OCI-LY1 (cell line): ENCODE measurements at regions not wholly inside any gene's neighbourhood (a gene's known extent, or its start where the extent isn't known, plus 50 kb on each side); places are given as distances from the start of the nearest gene placed in this dataset.

Source experiments
- H2AFZ ChIP-seq: fragments of 200-600 bp; sonication (generic), shearing (Covaris generic); 2 replicates; pipeline ENCODE4 v1.6.0; 2014; ENCODE audit warnings: antibody characterized with exemption, mild to moderate bottlenecking, low read length
- H3F3A ChIP-seq: fragments of 200-600 bp; sonication (generic), shearing (Covaris generic); 2 replicates; pipeline ENCODE4 v1.6.0; 2014; ENCODE audit warnings: mild to moderate bottlenecking, antibody characterized with exemption, low read length, moderate library complexity; ENCODE audit not compliant: insufficient read depth
- H3K27ac ChIP-seq: fragments of 200-600 bp; sonication (generic); 2 replicates; pipeline ENCODE4 v1.5.1; 2014; ENCODE audit warnings: low read length, mixed run types, mild to moderate bottlenecking, low read depth; ENCODE audit not compliant: poor library complexity, severe bottlenecking
- H3K27me3 ChIP-seq: fragments of 200-600 bp; sonication (generic); 2 replicates; pipeline ENCODE4 v1.6.0; 2014; ENCODE audit warnings: antibody characterized with exemption, mild to moderate bottlenecking, low read length, moderate library complexity; ENCODE audit not compliant: insufficient read depth
- H3K36me3 ChIP-seq: fragments of 200-600 bp; sonication (generic); 2 replicates; pipeline ENCODE4 v1.6.1; 2014; ENCODE audit warnings: mild to moderate bottlenecking, antibody characterized with exemption, low read length, moderate library complexity, mixed read lengths; ENCODE audit not compliant: insufficient read depth
- H3K4me1 ChIP-seq: fragments of 200-600 bp; sonication (generic); 2 replicates; pipeline ENCODE4 v1.5.1; 2014; ENCODE audit warnings: mild to moderate bottlenecking, low read length, moderate library complexity; ENCODE audit not compliant: insufficient read depth, severe bottlenecking
- H3K4me2 ChIP-seq: fragments of 200-600 bp; sonication (generic), shearing (Covaris generic); 2 replicates; pipeline ENCODE4 v1.6.1; 2014; ENCODE audit warnings: low read length
- H3K4me3 ChIP-seq: fragments of 200-600 bp; sonication (generic); 2 replicates; pipeline ENCODE4 v1.5.1; 2014; ENCODE audit warnings: low read length, low read depth, mild to moderate bottlenecking, mixed read lengths; ENCODE audit not compliant: poor library complexity, severe bottlenecking
- H3K79me2 ChIP-seq: fragments of 200-600 bp; shearing (Covaris generic); 2 replicates; pipeline ENCODE4 v1.6.1; 2016; ENCODE audit warnings: mixed run types, low read length, mixed read lengths; ENCODE audit not compliant: insufficient read depth
- H3K9ac ChIP-seq: fragments of 200-600 bp; sonication (generic), shearing (Covaris generic); 2 replicates; pipeline ENCODE4 v1.6.1; 2014; ENCODE audit warnings: mild to moderate bottlenecking, low read length, mixed read lengths
- H3K9me2 ChIP-seq: fragments of 200-600 bp; sonication (generic), shearing (Covaris generic); 2 replicates; pipeline ENCODE4 v1.6.1; 2014; ENCODE audit warnings: low read depth, mild to moderate bottlenecking, low read length, mixed read lengths
- H3K9me3 ChIP-seq: fragments of 200-600 bp; shearing (Covaris generic); 2 replicates; pipeline ENCODE4 v1.6.1; 2014; ENCODE audit warnings: low read length, mixed read lengths
- H4K20me1 ChIP-seq: fragments of 200-600 bp; sonication (generic), shearing (Covaris generic); 2 replicates; pipeline ENCODE4 v1.6.0; 2016; ENCODE audit warnings: mild to moderate bottlenecking, low read length; ENCODE audit not compliant: insufficient read depth
- EZH2 ChIP-seq: fragments of 200-600 bp; sonication (generic), shearing (Covaris generic); IDR thresholded peaks from 2 replicates; pipeline ENCODE4 v1.8.0; 2017; ENCODE audit warnings: borderline replicate concordance, mixed run types, mild to moderate bottlenecking, antibody characterized with exemption, low read length, moderate library complexity, mixed read lengths
- TF ChIP-seq, protein P1 (sequence below): fragments of 200-600 bp; sonication (generic), shearing (Covaris generic); IDR thresholded peaks from 2 replicates; pipeline ENCODE4 v1.5.1; 2017; ENCODE audit warnings: mild to moderate bottlenecking, antibody characterized with exemption, low read length, moderate library complexity, mixed read lengths

- Histone ChIP-seq H3K9ac (no peak overlapping the region), H3K27me3 (no peaks in the 10 kb centered on the region), H3K4me3 (no peak overlapping the region), H3K27ac (no peak overlapping the region), H3K9me2 (no peaks in the 10 kb centered on the region), H2AFZ (no peak overlapping the region), H3K79me2 (no peaks in the 10 kb centered on the region), H3F3A (no peaks in the 10 kb centered on the region), H3K4me1 (no peaks in the 10 kb centered on the region), H3K36me3 (no peaks in the 10 kb centered on the region), H3K4me2 (no peak overlapping the region), H3K9me3 (no peaks in the 10 kb centered on the region), H4K20me1 (no peaks in the 10 kb centered on the region)
- TF ChIP-seq, protein P1, sequence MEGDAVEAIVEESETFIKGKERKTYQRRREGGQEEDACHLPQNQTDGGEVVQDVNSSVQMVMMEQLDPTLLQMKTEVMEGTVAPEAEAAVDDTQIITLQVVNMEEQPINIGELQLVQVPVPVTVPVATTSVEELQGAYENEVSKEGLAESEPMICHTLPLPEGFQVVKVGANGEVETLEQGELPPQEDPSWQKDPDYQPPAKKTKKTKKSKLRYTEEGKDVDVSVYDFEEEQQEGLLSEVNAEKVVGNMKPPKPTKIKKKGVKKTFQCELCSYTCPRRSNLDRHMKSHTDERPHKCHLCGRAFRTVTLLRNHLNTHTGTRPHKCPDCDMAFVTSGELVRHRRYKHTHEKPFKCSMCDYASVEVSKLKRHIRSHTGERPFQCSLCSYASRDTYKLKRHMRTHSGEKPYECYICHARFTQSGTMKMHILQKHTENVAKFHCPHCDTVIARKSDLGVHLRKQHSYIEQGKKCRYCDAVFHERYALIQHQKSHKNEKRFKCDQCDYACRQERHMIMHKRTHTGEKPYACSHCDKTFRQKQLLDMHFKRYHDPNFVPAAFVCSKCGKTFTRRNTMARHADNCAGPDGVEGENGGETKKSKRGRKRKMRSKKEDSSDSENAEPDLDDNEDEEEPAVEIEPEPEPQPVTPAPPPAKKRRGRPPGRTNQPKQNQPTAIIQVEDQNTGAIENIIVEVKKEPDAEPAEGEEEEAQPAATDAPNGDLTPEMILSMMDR = no peak
- TF ChIP-seq EZH2 = no peak
These were observed 572.7 kb upstream of the CDH5 start for GRCh38 chr16:65793781-65794180.

- H4K20me1 ChIP-seq = no peaks in the 10 kb centered on the region
- no peak overlapping the region for H3K4me3 ChIP-seq
- no peak overlapping the region for H3K4me2 ChIP-seq
- H3K9me3 ChIP-seq = no peaks in the 10 kb centered on the region
- H3K27me3 ChIP-seq = no peaks in the 10 kb centered on the region
- no peak overlapping the region for H2AFZ ChIP-seq
- H3K9me2 ChIP-seq = no peaks in the 10 kb centered on the region
- no peaks in the 10 kb centered on the region for H3K79me2 ChIP-seq
- H3K27ac ChIP-seq = no peak overlapping the region
- H3K4me1 ChIP-seq = no peaks in the 10 kb centered on the region
- no peak for TF ChIP-seq EZH2
- TF ChIP-seq, protein P1 = no peak
- no peak overlapping the region for H3K9ac ChIP-seq
- H3K36me3 ChIP-seq = no peaks in the 10 kb centered on the region
- H3F3A ChIP-seq = no peaks in the 10 kb centered on the region
These were observed 575.7 kb upstream of the CDH5 start for GRCh38 chr16:65790768-65791167.

DNA sequence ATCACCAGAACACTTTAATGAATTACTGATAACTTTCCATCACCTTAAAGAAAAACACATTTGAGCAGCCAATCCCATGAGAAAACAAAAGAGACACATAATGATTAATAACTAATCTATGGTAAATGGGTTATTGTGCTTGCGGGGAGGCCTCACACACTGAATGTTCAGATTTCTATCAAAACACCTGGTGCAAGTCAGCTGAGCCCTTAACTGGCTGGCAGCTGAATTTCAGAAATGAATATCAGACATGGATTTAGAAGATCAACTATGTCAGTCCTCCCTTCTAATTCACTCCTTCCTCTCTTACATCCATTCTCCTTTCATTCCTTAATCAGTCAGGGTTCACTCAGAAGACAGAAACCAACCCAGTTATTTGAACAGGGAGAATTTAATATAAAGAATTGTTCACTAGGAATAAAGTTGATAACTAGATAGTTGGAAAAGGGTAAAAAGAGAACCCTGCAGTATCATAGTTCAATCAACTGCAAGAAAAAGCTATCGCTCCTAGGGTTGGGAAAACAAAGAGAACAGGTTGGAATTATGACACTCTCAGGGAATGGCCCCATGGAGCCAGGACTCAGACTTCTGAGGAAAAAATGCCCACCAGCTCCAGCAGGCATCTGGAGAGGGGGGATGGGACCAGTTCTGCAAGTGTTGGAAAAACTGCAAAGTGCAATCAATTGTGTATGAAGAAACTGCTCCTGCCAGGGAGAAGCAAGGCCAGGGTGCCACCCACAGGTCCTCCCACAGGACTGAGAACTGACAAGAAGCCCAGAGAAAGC, 577.1 kb upstream of the CDH5 start:
- H3K27me3 ChIP-seq = no peaks in the 10 kb centered on the region
- no peaks in the 10 kb centered on the region for H4K20me1 ChIP-seq
- no peak overlapping the region for H2AFZ ChIP-seq
- no peak overlapping the region for H3K4me2 ChIP-seq
- no peaks in the 10 kb centered on the region for H3K4me1 ChIP-seq
- no peak overlapping the region for H3K4me3 ChIP-seq
- no peak overlapping the region for H3K27ac ChIP-seq
- H3K9me2 ChIP-seq = no peaks in the 10 kb centered on the region
- no peaks in the 10 kb centered on the region for H3K9me3 ChIP-seq
- H3K36me3 ChIP-seq = no peaks in the 10 kb centered on the region
- H3F3A ChIP-seq = no peaks in the 10 kb centered on the region
- no peak overlapping the region for H3K9ac ChIP-seq
- TF ChIP-seq, protein P1 = no peak
- no peak for TF ChIP-seq EZH2
- H3K79me2 ChIP-seq = no peaks in the 10 kb centered on the region
